Retinal pigment epithelial cell (primary cell): ENCODE measurements at regions not wholly inside any gene's neighbourhood (a gene's known extent, or its start where the extent isn't known, plus 50 kb on each side); places are given as distances from the start of the nearest gene placed in this dataset.

ENCODE experiments used
- DNase-seq: peaks from one replicate; pipeline ENCODE4 v3.0.0-alpha.2; 2010; ENCODE audit warnings: low read depth
- H3K4me3 ChIP-seq: 2 replicates; pipeline ENCODE4 v1.5.1; 2011; ENCODE audit warnings: mild to moderate bottlenecking, low read length, control low read depth, moderate library complexity
- TF ChIP-seq, protein P1 (sequence below): conservative IDR thresholded peaks from 2 replicates; pipeline ENCODE4 v1.5.1; 2011; ENCODE audit warnings: low read depth, low read length, control low read depth, inconsistent platforms

DNA sequence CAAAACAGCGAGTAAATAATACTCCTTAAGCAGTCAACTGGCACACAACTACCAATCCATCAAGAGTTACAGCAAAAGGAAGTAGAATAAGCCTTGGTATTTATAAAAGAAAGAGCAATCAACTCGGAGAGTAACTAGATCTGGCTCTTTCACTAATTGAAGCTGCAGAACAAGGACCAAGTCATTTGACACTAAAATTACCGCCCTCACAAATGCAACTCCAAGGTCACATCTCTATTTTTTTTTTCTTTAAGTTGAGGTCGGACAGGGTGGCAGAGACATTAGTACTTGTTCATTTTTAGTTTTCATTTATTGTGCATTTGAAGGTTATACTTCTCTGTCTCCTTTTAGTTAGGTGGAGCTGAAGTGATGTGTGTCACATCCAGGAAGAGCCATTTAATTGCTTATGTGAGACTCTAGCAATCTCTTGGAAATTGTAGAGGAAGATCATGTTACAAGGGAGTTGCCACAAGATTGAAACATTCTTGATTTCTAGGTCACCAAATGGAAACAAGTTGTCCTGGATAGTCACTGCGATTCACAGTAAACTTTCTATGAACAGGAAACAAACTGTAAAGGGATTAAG lies 138.1 kb upstream of the ADAMTS5 start:
- H3K4me3 ChIP-seq: no peak overlapping the region
- TF ChIP-seq, protein P1, sequence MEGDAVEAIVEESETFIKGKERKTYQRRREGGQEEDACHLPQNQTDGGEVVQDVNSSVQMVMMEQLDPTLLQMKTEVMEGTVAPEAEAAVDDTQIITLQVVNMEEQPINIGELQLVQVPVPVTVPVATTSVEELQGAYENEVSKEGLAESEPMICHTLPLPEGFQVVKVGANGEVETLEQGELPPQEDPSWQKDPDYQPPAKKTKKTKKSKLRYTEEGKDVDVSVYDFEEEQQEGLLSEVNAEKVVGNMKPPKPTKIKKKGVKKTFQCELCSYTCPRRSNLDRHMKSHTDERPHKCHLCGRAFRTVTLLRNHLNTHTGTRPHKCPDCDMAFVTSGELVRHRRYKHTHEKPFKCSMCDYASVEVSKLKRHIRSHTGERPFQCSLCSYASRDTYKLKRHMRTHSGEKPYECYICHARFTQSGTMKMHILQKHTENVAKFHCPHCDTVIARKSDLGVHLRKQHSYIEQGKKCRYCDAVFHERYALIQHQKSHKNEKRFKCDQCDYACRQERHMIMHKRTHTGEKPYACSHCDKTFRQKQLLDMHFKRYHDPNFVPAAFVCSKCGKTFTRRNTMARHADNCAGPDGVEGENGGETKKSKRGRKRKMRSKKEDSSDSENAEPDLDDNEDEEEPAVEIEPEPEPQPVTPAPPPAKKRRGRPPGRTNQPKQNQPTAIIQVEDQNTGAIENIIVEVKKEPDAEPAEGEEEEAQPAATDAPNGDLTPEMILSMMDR: no peak
- DNase-seq: no peak

DNA sequence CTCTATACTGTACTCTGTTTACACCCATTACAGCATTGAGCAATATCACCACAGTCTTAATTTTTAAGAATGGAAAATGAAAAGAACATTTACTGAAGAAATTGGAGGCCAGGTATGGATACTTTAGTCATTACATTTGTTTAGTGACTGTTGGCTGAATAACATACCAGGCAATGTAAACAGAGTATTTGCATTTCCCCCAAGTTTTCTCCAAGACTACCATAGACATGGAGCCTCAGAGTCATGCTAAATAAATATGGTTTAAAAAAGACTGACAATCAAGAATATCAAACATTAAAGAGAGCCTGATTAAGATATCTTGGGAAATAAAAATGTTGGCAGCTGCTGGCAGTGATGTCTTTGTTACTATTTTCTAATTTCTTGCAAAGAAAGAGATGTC lies 136.9 kb upstream of the ADAMTS5 start:
- no peak for DNase-seq
- TF ChIP-seq, protein P1: no peak
- no peak overlapping the region for H3K4me3 ChIP-seq

DNA sequence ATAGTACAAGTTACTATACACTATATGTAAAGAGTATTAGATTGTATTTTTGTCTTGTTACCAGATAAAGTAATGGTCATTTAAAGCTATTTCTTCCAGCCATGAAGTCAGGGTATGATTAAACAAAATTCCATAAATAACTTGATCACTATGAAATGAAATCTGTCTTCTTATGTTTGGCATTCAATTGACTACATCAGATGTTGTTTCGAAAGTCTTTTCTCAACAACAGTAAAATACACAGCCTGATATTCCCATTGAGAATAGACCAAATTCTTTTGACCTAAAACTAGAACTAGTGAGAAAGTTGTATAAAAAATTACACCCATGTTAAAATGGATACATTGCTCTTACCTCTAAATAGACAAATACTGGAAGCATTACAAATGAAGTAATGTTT lies 134.6 kb upstream of the ADAMTS5 start:
- H3K4me3 ChIP-seq: no peak overlapping the region

DNA sequence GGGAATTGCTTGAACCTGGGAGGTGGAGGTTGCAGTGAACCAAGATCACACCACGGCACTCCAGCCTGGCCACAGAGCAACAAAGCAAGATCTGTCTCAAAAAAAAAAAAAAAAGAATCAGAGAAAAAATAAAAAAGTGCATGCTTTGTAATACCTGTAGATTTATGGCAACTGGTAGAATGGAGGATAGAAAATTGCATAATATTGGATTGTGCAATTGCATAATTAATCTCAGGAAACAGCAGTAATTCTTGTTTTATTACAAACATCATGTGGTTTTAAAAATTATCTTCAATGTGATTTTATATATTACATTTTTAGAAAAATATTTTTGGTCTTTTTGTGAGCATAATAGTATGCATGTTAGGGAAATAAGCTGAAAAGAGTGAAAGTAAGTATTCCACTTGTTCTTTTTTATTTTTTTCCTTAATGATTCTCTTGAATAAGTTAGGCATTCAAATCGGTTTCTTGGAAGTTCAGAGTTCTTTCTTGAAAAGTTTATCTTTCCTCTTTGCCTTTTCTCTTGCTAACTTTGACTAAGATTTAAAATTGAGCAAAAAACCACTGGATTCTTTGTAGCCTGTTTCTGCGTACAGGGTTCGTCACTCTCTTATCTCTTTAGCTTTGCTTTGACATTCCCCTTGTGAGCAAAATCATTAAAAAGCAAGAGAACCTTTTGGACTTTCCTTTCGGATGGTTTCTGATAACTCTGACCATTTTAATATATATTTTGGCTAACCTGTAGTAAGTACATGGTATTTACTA lies 127.5 kb upstream of the ADAMTS5 start:
- TF ChIP-seq, protein P1: no peak
- no peak for DNase-seq
- no peak overlapping the region for H3K4me3 ChIP-seq

More for the DNA sequence above, 134.6 kb upstream of the ADAMTS5 start:
- no peak for DNase-seq
- TF ChIP-seq, protein P1: no peak

DNA sequence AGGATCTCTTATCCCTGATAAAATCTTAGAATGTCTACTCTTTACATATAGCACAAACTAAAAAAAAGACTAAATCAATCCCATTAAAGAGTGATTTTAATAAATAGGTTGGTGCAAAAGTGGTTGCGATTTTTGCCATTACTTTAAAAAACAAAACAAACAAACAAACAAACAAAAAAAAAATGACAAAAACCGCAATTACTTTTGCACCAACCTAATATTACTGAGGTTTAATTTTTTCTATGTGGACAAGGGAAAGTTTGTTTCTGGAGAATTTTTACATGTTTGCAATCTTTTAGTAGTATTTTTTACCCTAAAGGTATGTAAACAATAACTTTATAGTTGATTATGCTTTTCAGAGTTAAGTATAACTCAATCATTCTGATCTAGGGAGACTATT lies 119.7 kb upstream of the ADAMTS5 start:
- no peak for DNase-seq

DNA sequence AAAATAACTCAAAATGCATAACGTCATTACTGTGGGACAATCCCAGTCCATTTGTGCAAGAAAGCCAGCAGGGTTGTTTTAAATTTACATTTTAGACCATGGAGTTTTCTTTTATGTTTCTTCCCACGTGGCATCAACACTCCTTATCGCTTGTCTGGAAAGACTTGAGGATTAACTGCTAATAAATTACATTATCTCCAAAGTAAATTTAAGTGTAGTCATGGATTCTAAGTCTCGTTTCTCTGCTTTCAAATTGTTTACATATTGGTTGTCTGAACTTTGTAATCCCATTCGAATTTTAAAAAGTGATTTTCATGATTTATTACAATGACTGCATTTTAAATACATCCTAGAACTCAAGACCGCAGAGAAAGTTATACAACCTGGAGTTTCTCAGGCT lies 119.3 kb upstream of the ADAMTS5 start:
- no peak overlapping the region for H3K4me3 ChIP-seq
- TF ChIP-seq, protein P1: no peak
- no peak for DNase-seq

More for the DNA sequence above, 119.7 kb upstream of the ADAMTS5 start:
- no peak overlapping the region for H3K4me3 ChIP-seq
- TF ChIP-seq, protein P1: no peak

DNA sequence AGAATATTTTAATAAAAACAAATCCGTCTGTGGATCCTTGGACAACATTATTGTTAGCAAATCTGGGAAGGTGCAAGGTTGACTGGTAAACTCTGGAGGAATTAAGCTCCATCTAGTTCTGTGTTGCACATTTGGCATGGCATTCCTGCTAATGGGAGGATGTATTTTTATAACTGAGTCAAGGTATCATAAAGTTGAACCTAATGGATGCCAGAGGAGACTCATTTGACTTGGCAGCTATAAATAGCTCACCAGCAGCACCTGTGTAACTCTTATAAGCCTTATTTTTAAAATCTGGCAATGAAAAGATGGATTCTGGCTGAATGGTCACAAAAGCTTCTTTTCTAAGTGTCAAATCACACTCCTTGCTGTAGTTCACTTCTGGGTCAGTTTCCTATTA lies 118.5 kb upstream of the ADAMTS5 start:
- no peak overlapping the region for H3K4me3 ChIP-seq
- no peak for DNase-seq
- TF ChIP-seq, protein P1: no peak
